ENCODE measurements at regions not wholly inside any gene's neighbourhood (a gene's known extent, or its start where the extent isn't known, plus 50 kb on each side); places are given as distances from the start of the nearest gene placed in this dataset.
"Not testable (repeated sequence)": the region's sequence is repeated elsewhere in the genome, so short reads cannot be mapped to it uniquely, and the experiment has no call there.

GRCh38 chr16:64090327-64090726 is 1031.5 kb downstream of the CDH11 start:
- FAIRE-seq, result no peak

DNA sequence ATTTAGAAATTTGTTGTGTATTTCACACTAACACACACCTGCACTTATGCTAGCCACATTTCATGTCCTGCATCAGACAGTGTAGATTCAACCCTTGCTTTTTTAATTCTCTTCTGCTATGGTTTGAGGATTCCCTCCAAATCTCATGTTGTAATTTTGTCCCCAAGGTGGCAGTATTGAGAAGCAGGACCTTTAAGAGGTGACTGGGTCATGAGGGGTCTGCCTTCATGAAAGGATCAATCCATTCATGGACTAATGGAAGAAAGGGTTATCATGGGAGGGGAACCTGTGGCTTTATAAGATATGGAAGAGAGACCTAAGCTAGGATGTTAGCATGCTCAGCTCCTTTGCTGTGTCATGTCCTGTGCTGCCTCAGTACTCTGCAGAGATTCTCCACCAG is 1032.2 kb downstream of the CDH11 start:
- no peak for FAIRE-seq

- no peak for FAIRE-seq
These were observed 1033.0 kb downstream of the CDH11 start for GRCh38 chr16:64088838-64089237.

DNA sequence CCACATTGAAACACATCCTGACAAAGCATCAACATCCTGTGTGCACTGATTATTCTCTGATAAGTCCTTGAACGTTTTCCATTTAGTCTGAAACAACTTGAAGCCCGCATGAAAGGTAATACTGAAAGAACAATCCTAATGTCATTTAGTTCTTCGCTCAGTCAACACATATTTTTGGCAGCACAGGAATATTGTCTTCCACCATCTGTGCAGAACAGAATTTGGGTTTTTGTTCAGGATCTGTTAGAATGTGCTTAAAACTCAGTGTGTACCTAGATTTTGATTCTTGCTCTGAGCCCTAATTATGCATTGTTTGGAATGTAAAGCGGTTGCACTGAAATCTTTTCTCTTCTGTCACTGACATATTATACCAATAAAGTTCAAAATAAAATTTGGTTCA is 1036.6 kb downstream of the CDH11 start:
- no peak for FAIRE-seq

- no peak for FAIRE-seq
These were observed 1037.2 kb downstream of the CDH11 start for GRCh38 chr16:64084706-64085105.

- FAIRE-seq, result no peak
These were observed 1038.3 kb downstream of the CDH11 start for GRCh38 chr16:64083428-64084129.

- no peak for FAIRE-seq
These were observed 1044.6 kb downstream of the CDH11 start for GRCh38 chr16:64077242-64077641.

DNA sequence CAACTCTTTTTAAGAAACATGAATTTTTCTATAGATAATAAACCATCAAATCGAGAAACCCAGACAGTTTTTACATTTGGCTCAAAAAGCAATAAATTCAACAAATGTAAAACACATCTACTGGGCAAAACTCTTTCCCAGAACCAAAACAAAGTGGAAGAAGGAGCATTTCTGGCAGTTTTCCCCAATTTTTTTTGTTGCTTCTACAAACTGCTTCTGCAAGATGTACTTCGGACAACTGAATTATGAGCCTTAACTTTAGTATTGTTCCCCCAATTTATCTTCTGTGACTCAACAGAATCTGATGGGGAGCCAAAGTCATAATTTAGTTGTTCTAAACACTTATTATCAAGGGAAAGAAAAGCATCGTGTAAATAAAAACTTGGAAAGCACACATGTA is 1047.2 kb downstream of the CDH11 start:
- FAIRE-seq, result no peak

- FAIRE-seq, result not testable (repeated sequence)
These were observed 1049.6 kb downstream of the CDH11 start for GRCh38 chr16:64072131-64072730.

DNA sequence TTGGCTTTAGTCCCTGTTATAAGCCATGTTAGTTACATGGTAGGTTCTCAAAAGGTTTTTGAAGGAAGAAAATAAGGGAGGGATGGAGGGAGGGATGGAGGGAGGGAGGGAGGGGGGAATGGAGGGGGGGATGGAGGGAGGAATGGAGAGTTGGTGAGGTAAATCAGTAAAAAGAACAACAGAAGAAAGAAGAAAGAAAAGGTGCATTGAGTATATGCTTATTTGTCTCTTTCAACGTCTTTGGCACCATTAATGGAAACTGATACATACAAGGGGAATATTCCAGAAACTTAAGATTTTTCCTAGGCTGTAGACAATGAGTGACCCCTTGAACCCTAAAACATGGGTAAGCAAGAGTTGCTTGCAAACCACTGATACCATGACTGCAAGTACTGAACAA is 1056.3 kb downstream of the CDH11 start:
- FAIRE-seq, result no peak

DNA sequence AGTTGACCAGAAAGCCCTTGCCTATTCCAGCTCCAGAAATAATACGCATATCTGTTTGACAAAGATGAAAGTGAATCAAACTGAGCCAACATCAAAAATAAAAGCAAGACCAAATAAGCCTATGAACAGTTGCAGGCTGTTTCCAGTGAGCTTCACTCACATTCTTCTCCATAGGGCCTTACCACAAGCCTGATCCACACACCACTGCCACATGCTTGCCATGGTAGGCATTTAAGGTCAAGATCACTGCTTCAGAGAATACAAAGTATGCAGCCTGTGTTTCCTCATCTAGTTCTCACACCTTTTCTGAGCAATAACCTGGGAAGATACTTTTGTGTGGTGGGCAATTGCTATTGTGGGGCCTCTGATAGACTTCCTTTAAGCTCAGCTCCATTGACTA is 1060.2 kb downstream of the CDH11 start:
- no peak for FAIRE-seq

DNA sequence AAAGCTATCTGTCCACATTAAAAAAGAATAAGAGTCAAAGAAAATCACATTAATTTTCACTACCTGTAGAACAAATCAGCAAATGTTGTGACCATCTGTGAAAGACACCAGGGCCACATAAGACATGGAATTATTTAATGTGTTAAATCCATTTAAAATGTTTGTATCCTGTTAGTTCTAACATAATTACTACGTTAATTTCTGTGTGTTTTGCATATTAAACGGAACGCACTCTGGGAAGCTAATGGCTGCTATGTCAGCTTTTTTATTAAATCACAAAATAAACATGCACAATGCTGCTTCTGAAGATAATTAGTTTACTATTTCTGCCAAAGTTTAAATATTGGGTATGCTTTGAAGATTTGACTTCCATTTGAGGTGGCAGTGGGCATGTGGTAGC is 1061.2 kb downstream of the CDH11 start:
- no peak for FAIRE-seq

DNA sequence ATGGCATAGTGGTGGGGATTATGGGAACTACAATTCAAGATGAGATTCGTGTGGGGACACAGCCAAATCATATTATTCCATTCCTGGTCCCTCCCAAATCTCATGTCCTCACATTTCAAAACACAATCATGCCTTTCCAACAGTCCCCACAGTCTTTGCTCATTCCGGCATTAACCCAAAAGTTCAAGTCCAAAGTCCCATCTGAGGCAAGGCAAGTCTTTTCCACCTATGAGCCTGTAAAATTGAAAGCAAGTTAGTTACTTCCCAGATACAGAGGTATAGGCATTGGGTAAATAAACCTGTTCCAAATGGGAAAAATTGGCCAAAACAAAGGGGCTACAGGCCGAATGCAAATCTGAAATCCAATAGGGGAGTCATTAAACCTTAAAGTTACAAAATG is 1063.2 kb downstream of the CDH11 start:
- FAIRE-seq, result no peak

GRCh38 chr16:64051824-64052223 is 1070.0 kb downstream of the CDH11 start:
- no peak for FAIRE-seq

GRCh38 chr16:64047878-64048277 is 1074.0 kb downstream of the CDH11 start:
- FAIRE-seq, result no peak

DNA sequence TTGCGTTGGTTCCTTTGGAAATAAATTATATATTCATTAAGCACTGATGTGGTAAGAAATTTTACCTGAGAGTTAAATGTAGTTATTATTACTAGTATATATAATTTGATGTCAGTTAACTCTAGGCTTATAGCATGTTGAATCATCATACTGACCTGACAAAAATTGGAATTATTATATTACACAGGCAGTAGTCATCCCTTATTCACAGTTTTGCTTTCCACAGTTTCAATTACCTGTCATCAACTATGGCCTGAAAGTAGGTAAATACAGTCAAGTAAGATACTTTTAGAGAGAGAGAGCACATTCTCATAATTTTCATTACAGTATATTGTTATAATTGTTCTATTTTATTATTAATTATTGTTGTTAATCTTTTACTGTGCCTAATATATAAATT is 1074.7 kb downstream of the CDH11 start:
- no peak for FAIRE-seq

DNA sequence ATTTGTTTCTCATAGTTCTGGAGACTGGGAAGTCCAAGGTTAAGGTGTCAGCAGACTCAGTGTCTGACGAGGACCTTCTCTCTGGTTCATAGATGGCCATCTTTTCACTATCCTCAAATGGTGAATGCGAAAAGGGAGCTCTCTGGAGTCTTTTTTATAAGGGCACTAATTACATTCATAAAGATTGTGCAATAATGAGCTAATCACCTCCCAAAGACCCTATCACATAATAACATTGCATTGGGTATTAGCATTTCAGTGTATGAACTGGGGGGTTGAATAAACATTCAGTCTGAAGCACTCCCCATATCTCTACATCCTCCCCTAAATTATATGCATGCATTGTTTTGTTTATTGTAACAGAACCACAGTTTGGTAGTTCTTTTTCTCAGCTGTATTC is 1086.5 kb downstream of the CDH11 start:
- FAIRE-seq, result no peak

- no peak for FAIRE-seq
These were observed 1102.5 kb downstream of the CDH11 start for GRCh38 chr16:64019339-64019738.

DNA sequence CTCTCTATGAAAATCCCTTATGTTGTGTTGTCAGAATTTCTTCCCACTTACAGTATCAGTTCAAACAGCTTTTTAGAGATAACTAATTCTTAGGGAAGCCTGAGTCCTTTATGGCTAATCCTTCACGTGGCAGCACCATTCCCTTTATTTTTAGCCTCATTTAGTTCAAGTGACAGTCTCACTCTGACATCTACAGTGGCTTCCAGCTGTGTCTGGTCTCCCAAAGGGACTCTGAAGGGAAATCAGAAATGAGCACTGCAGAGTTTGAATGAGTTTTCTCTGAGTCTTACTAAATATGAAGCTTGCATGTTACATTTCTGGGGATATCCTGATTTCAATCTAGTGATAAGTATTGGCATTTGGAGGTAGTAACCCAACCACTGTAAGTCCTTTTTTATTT is 1104.1 kb downstream of the CDH11 start:
- FAIRE-seq, result no peak

DNA sequence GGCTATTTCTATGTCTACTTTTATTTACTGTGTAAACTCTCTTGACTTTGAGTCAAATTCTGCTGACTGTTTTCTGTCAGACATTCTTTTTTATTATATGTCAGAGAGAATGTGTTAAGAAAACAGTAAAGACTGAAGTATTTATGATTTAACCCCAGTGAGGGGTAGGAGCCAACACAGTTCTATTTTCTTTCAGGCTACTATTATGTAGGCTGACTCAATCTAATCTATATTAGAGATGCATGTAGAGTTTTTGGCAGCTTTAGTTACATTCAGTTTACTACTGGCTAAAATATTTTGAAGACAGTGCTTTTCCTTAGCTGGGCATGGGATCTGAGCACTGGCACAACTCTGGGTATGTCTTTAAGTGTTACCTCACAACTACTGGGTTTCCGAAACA is 1108.0 kb downstream of the CDH11 start:
- FAIRE-seq, result no peak

- no peak for FAIRE-seq
These were observed 1109.7 kb downstream of the CDH11 start for GRCh38 chr16:64012166-64012565.

GRCh38 chr16:64011650-64012049 is 1110.2 kb downstream of the CDH11 start:
- no peak for FAIRE-seq

DNA sequence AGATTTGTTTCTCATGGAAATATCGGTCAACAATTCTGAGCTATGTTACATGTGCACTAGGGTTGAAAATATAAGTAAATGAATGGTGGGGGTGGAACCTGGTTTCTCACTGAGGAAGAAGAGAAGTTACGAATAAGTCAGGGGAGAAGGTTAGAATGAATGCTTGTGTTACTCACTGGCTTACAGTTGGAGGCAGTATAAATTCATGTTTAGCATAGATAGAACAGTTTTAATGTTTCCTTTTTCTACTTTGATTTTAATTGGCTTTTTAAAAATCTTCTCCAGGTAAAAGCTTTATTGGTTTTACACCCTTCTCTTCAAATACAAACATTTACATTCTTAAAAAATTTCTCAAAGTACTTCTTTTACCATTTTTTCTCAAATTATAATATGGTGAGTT is 1113.7 kb downstream of the CDH11 start:
- FAIRE-seq, result no peak

GRCh38 chr16:64004116-64004515 is 1117.7 kb downstream of the CDH11 start:
- no peak for FAIRE-seq

DNA sequence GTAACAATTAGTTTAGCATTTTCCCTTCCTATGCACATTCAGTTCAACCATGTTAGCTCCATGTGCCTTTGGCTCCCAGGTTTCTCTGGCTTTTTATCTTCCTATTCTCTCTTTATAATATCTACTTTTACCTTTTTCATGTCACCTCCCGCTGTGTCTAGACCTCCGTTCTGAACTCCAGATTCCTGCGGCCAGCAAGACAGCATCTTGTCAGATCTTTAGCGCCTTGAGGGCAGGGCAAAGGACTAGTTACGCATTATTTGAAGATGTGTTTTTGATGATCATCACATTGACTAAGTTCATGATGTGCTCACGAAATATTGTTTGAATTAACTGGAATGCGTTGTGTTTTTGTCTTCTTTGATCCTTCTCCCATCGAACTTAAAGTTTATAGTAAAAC is 1126.8 kb downstream of the CDH11 start:
- FAIRE-seq, result no peak

Measured in TTC549 (cell line).